ENCODE measurements at regions not wholly inside any gene's neighbourhood (a gene's known extent, or its start where the extent isn't known, plus 50 kb on each side); places are given as distances from the start of the nearest gene placed in this dataset.

- TF ChIP-seq, protein P1, sequence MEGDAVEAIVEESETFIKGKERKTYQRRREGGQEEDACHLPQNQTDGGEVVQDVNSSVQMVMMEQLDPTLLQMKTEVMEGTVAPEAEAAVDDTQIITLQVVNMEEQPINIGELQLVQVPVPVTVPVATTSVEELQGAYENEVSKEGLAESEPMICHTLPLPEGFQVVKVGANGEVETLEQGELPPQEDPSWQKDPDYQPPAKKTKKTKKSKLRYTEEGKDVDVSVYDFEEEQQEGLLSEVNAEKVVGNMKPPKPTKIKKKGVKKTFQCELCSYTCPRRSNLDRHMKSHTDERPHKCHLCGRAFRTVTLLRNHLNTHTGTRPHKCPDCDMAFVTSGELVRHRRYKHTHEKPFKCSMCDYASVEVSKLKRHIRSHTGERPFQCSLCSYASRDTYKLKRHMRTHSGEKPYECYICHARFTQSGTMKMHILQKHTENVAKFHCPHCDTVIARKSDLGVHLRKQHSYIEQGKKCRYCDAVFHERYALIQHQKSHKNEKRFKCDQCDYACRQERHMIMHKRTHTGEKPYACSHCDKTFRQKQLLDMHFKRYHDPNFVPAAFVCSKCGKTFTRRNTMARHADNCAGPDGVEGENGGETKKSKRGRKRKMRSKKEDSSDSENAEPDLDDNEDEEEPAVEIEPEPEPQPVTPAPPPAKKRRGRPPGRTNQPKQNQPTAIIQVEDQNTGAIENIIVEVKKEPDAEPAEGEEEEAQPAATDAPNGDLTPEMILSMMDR (IDR thresholded peaks at IDR 0.05): no peak
- TF ChIP-seq POLR2A (IDR thresholded peaks at IDR 0.05) (no peak), POLR2AphosphoS5 (IDR thresholded peaks at IDR 0.05; ENCODE audit: insufficient read depth in 1 of 2, low read depth in 1 of 2) (no peak)
These were observed 90.8 kb downstream of the RAD51AP2 start for GRCh38 chr2:17427401-17427800.
